Smooth muscle cell (in vitro differentiated cells): ENCODE measurements at regions not wholly inside any gene's neighbourhood (a gene's known extent, or its start where the extent isn't known, plus 50 kb on each side); places are given as distances from the start of the nearest gene placed in this dataset.
"Not testable (repeated sequence)": the region's sequence is repeated elsewhere in the genome, so short reads cannot be mapped to it uniquely, and the experiment has no call there.

ENCODE experiments used
- DNase-seq: peaks from one replicate; lab custom pipeline; 2025; ENCODE audit not compliant: unreplicated experiment; lab: John Stamatoyannopoulos, UW
- H2AFZ ChIP-seq: fragments of 200-600 bp; sonication (generic); 2 replicates; pipeline ENCODE4 v1.6.0; 2016; ENCODE audit warnings: antibody characterized with exemption, low read depth, mild to moderate bottlenecking
- H3F3A ChIP-seq: fragments of 200-600 bp; sonication (generic); 2 replicates; pipeline ENCODE4 v1.6.0; 2017; ENCODE audit warnings: antibody characterized with exemption, low read depth
- H3K27ac ChIP-seq: fragments of 200-600 bp; sonication (generic); 2 replicates; pipeline ENCODE4 v1.5.1; 2016; ENCODE audit warnings: low read depth, mild to moderate bottlenecking
- H3K27me3 ChIP-seq: fragments of 200-600 bp; sonication (generic); 2 replicates; pipeline ENCODE4 v1.6.1; 2016; ENCODE audit warnings: low read depth, mild to moderate bottlenecking
- H3K36me3 ChIP-seq: fragments of 200-600 bp; sonication (generic); 2 replicates; pipeline ENCODE4 v1.5.1; 2016; ENCODE audit warnings: low read depth
- H3K4me1 ChIP-seq: fragments of 200-600 bp; sonication (generic); 2 replicates; pipeline ENCODE4 v1.5.1; 2016; ENCODE audit warnings: low read depth
- H3K4me2 ChIP-seq: fragments of 200-600 bp; sonication (generic); 2 replicates; pipeline ENCODE4 v1.6.0; 2016; ENCODE audit warnings: mild to moderate bottlenecking
- H3K4me3 ChIP-seq: fragments of 200-600 bp; sonication (generic); 2 replicates; pipeline ENCODE4 v1.5.1; 2016; ENCODE audit warnings: mild to moderate bottlenecking
- H3K79me2 ChIP-seq: fragments of 200-600 bp; sonication (generic); 2 replicates; pipeline ENCODE4 v1.6.0; 2016; ENCODE audit warnings: low read depth, mild to moderate bottlenecking
- H3K9ac ChIP-seq: fragments of 200-600 bp; sonication (generic); 2 replicates; pipeline ENCODE4 v1.6.0; 2016; ENCODE audit warnings: low read depth
- H3K9me3 ChIP-seq: fragments of 200-600 bp; sonication (generic); replicated peaks from 2 replicates; pipeline ENCODE4 v1.5.1; 2016; ENCODE audit warnings: low read depth
- H4K20me1 ChIP-seq: fragments of 200-600 bp; sonication (generic); 2 replicates; pipeline ENCODE4 v1.6.0; 2016; ENCODE audit warnings: low read depth
- CTCF ChIP-seq: fragments of 200-600 bp; sonication (generic); IDR thresholded peaks from 2 replicates; pipeline ENCODE4 v1.5.1; 2017; ENCODE audit warnings: borderline replicate concordance, mild to moderate bottlenecking, antibody characterized with exemption; ENCODE audit not compliant: insufficient read depth, poor library complexity, severe bottlenecking
- whole genome bisulfite sequencing: methylation state at CpG from one replicate; pipeline ENCODE4 v1.1.7; 2016; ENCODE audit warnings: low lambda C conversion rate; 5-methylcytosine and 5-hydroxymethylcytosine counted together

- H3K4me3 ChIP-seq = no peak overlapping the region
- no peaks in the 10 kb centered on the region for H3K27me3 ChIP-seq
- H3K9ac ChIP-seq = no peak overlapping the region
- no peak overlapping the region for H2AFZ ChIP-seq
- DNase-seq = no peak
- WGBS = 88% methylated on average over 3 of the region's 3 CpGs
- H3K27ac ChIP-seq = no peak overlapping the region
- H3K4me2 ChIP-seq = no peak overlapping the region
- no peaks in the 10 kb centered on the region for H3K79me2 ChIP-seq
- no peaks in the 10 kb centered on the region for H3K4me1 ChIP-seq
- no peaks in the 10 kb centered on the region for H3F3A ChIP-seq
- no peak for TF ChIP-seq CTCF
- H4K20me1 ChIP-seq = no peaks in the 10 kb centered on the region
- H3K36me3 ChIP-seq = no peaks in the 10 kb centered on the region
- H3K9me3 ChIP-seq = no peaks in the 10 kb centered on the region
These were observed 101.7 kb upstream of the ARG1 start for GRCh38 chr6:131471331-131471730.

- H3K4me1 ChIP-seq, H2AFZ ChIP-seq, H3K4me2 ChIP-seq, H3K9ac ChIP-seq, H4K20me1 ChIP-seq, H3K27ac ChIP-seq, H3K9me3 ChIP-seq, H3K36me3 ChIP-seq, H3F3A ChIP-seq, H3K79me2 ChIP-seq, DNase-seq, H3K4me3 ChIP-seq, H3K27me3 ChIP-seq: not testable (repeated sequence)
These were observed 99.7 kb upstream of the ARG1 start for GRCh38 chr6:131473303-131473702.

GRCh38 chr6:131476362-131476761 lies 96.7 kb upstream of the ARG1 start:
- H3K27ac ChIP-seq = no peak overlapping the region
- H3K9ac ChIP-seq = no peak overlapping the region

GRCh38 chr6:131478740-131479211 lies 94.2 kb upstream of the ARG1 start:
- H3K4me2 ChIP-seq = peak overlapping the region; percentile 61
- not testable (repeated sequence) for H3K27me3 ChIP-seq, DNase-seq, H3K9me3 ChIP-seq, H3K9ac ChIP-seq, H3F3A ChIP-seq, H4K20me1 ChIP-seq, H3K4me3 ChIP-seq, H2AFZ ChIP-seq, H3K79me2 ChIP-seq, H3K36me3 ChIP-seq, H3K4me1 ChIP-seq
- H3K27ac ChIP-seq = peak overlapping the region; percentile 2
- WGBS = 21% methylated on average over 6 of the region's 6 CpGs

More at GRCh38 chr6:131476362-131476761, 96.7 kb upstream of the ARG1 start:
- 91% methylated on average over 2 of the region's 2 CpGs for WGBS
- no peaks in the 10 kb centered on the region for H3K36me3 ChIP-seq
- H3K79me2 ChIP-seq = no peaks in the 10 kb centered on the region
- no peaks in the 10 kb centered on the region for H4K20me1 ChIP-seq
- no peak overlapping the region for H3K4me2 ChIP-seq
- H2AFZ ChIP-seq = no peak overlapping the region
- no peaks in the 10 kb centered on the region for H3F3A ChIP-seq
- no peak overlapping the region for H3K4me3 ChIP-seq
- TF ChIP-seq CTCF = no peak
- no peak for DNase-seq
- no peaks in the 10 kb centered on the region for H3K27me3 ChIP-seq
- no peaks in the 10 kb centered on the region for H3K9me3 ChIP-seq
- H3K4me1 ChIP-seq = peaks cover 8% of the 10 kb centered on the region

- no peak overlapping the region for H2AFZ ChIP-seq
- no peak for TF ChIP-seq CTCF
- no peaks in the 10 kb centered on the region for H3K4me1 ChIP-seq
- H3K79me2 ChIP-seq = no peaks in the 10 kb centered on the region
- H4K20me1 ChIP-seq = no peaks in the 10 kb centered on the region
- H3K4me3 ChIP-seq = no peak overlapping the region
- H3K27ac ChIP-seq = no peak overlapping the region
- DNase-seq = no peak
- H3K9me3 ChIP-seq = no peaks in the 10 kb centered on the region
- no peaks in the 10 kb centered on the region for H3K27me3 ChIP-seq
- H3K4me2 ChIP-seq = no peak overlapping the region
- 88% methylated on average over 2 of the region's 2 CpGs for WGBS
- H3F3A ChIP-seq = no peaks in the 10 kb centered on the region
- no peaks in the 10 kb centered on the region for H3K36me3 ChIP-seq
- H3K9ac ChIP-seq = no peak overlapping the region
These were observed 86.4 kb upstream of the ARG1 start for GRCh38 chr6:131486608-131487007.
